ENCODE measurements at regions not wholly inside any gene's neighbourhood (a gene's known extent, or its start where the extent isn't known, plus 50 kb on each side); places are given as distances from the start of the nearest gene placed in this dataset.

GRCh38 chr13:76326343-76326742 is 559.9 kb downstream of the KCTD12 start:
- TF ChIP-seq CTCF (IDR thresholded peaks at IDR 0.05) = no peak
- TF ChIP-seq SIN3A (IDR thresholded peaks at IDR 0.05; ENCODE audit: borderline replicate concordance, insufficient read depth, low read depth, low read length) = no peak
- no peak for TF ChIP-seq POLR2AphosphoS5 (IDR thresholded peaks at IDR 0.05; ENCODE audit: low read depth, low read length)

Measured in Panc1 (cell line).